ENCODE measurements at regions not wholly inside any gene's neighbourhood (a gene's known extent, or its start where the extent isn't known, plus 50 kb on each side); places are given as distances from the start of the nearest gene placed in this dataset.

DNA sequence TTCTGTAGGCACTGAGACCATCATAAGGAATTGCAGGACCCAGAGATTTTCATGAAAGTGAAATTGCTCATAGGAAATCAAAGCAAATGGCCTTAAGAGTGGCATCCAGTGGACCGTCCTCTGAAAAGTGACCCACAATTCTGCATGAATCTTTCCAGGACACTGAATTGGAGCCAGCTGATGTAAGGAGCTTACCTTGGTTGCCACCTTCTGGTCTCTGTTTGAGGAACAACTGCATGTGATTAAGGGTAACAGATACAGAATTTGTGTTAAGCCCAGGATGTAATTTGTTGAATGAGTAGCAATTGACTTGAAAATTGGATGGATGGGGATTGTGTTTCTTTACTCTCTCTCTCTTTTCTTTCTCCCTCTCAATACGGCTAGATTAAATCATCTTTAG lies 49.9 kb upstream of the GAS1 start:
- no peak for DNase-seq (ENCODE audit: low spot score)
- no peaks in the 10 kb centered on the region for H3K9me3 Mint-ChIP-seq (ENCODE audit: unreplicated experiment)

GRCh38 chr9:86997951-86998350 lies 50.6 kb upstream of the GAS1 start:
- Mint-ChIP-seq H3K4me3 (ENCODE audit: unreplicated experiment) (no peak overlapping the region), H3K4me1 (ENCODE audit: unreplicated experiment) (no peaks in the 10 kb centered on the region), H3K27ac (ENCODE audit: unreplicated experiment) (no peak overlapping the region), H3K36me3 (ENCODE audit: low read depth, unreplicated experiment) (no peaks in the 10 kb centered on the region), H3K27me3 (ENCODE audit: unreplicated experiment) (no peaks in the 10 kb centered on the region), H3K9me3 (ENCODE audit: unreplicated experiment) (no peaks in the 10 kb centered on the region)
- TF ChIP-seq, protein P1, sequence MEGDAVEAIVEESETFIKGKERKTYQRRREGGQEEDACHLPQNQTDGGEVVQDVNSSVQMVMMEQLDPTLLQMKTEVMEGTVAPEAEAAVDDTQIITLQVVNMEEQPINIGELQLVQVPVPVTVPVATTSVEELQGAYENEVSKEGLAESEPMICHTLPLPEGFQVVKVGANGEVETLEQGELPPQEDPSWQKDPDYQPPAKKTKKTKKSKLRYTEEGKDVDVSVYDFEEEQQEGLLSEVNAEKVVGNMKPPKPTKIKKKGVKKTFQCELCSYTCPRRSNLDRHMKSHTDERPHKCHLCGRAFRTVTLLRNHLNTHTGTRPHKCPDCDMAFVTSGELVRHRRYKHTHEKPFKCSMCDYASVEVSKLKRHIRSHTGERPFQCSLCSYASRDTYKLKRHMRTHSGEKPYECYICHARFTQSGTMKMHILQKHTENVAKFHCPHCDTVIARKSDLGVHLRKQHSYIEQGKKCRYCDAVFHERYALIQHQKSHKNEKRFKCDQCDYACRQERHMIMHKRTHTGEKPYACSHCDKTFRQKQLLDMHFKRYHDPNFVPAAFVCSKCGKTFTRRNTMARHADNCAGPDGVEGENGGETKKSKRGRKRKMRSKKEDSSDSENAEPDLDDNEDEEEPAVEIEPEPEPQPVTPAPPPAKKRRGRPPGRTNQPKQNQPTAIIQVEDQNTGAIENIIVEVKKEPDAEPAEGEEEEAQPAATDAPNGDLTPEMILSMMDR (IDR thresholded peaks at IDR 0.05; ENCODE audit: unreplicated experiment): no peak
- DNase-seq (ENCODE audit: low spot score): no peak

More for the DNA sequence above, 49.9 kb upstream of the GAS1 start:
- TF ChIP-seq, protein P1 (IDR thresholded peaks at IDR 0.05; ENCODE audit: unreplicated experiment): no peak
- Mint-ChIP-seq H3K36me3 (ENCODE audit: low read depth, unreplicated experiment) (no peaks in the 10 kb centered on the region), H3K4me1 (ENCODE audit: unreplicated experiment) (no peaks in the 10 kb centered on the region), H3K27me3 (ENCODE audit: unreplicated experiment) (no peaks in the 10 kb centered on the region), H3K4me3 (ENCODE audit: unreplicated experiment) (no peak overlapping the region), H3K27ac (ENCODE audit: unreplicated experiment) (no peak overlapping the region)

GRCh38 chr9:87002517-87002916 lies 55.2 kb upstream of the GAS1 start:
- DNase-seq (ENCODE audit: low spot score): no peak
- no peaks in the 10 kb centered on the region for H3K4me1 Mint-ChIP-seq (ENCODE audit: unreplicated experiment)
- TF ChIP-seq, protein P1 (IDR thresholded peaks at IDR 0.05; ENCODE audit: unreplicated experiment): no peak
- H3K27me3 Mint-ChIP-seq (ENCODE audit: unreplicated experiment): peaks cover 1% of the 10 kb centered on the region
- no peak overlapping the region for H3K27ac Mint-ChIP-seq (ENCODE audit: unreplicated experiment)
- H3K9me3 Mint-ChIP-seq (ENCODE audit: unreplicated experiment): no peaks in the 10 kb centered on the region
- no peak overlapping the region for H3K4me3 Mint-ChIP-seq (ENCODE audit: unreplicated experiment)
- no peaks in the 10 kb centered on the region for H3K36me3 Mint-ChIP-seq (ENCODE audit: low read depth, unreplicated experiment)

GRCh38 chr9:87004016-87004415 lies 56.7 kb upstream of the GAS1 start:
- H3K9me3 Mint-ChIP-seq (ENCODE audit: unreplicated experiment): no peaks in the 10 kb centered on the region
- no peak overlapping the region for H3K27ac Mint-ChIP-seq (ENCODE audit: unreplicated experiment)
- H3K36me3 Mint-ChIP-seq (ENCODE audit: low read depth, unreplicated experiment): no peaks in the 10 kb centered on the region
- TF ChIP-seq, protein P1 (IDR thresholded peaks at IDR 0.05; ENCODE audit: unreplicated experiment): no peak
- no peak overlapping the region for H3K4me3 Mint-ChIP-seq (ENCODE audit: unreplicated experiment)
- no peak for DNase-seq (ENCODE audit: low spot score)
- H3K27me3 Mint-ChIP-seq (ENCODE audit: unreplicated experiment): peaks cover 1% of the 10 kb centered on the region
- no peaks in the 10 kb centered on the region for H3K4me1 Mint-ChIP-seq (ENCODE audit: unreplicated experiment)

DNA sequence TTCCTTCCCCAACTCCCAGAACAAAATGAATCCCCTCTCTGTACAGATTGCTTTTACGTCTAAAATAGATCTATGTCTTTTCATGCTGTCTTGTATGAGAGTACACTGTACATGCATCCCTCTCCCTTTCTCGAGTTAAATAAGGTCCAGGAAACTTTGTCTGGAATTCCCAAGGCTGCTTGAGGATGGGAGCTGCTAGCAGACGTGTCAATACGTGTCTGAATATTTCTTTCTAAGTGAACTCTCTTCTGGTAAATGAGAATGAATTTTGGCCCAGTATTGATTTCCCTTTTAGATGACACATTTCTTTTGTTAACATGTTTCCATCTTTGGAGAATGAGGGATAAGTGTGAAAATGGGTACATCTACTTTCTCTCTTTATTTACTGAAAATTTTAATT lies 59.6 kb upstream of the GAS1 start:
- Mint-ChIP-seq H3K36me3 (ENCODE audit: low read depth, unreplicated experiment) (no peaks in the 10 kb centered on the region), H3K4me3 (ENCODE audit: unreplicated experiment) (no peak overlapping the region), H3K27me3 (ENCODE audit: unreplicated experiment) (peaks cover 1% of the 10 kb centered on the region), H3K27ac (ENCODE audit: unreplicated experiment) (no peak overlapping the region), H3K9me3 (ENCODE audit: unreplicated experiment) (no peaks in the 10 kb centered on the region), H3K4me1 (ENCODE audit: unreplicated experiment) (no peaks in the 10 kb centered on the region)
- DNase-seq (ENCODE audit: low spot score): no peak
- TF ChIP-seq, protein P1 (IDR thresholded peaks at IDR 0.05; ENCODE audit: unreplicated experiment): no peak
